Neural cell (in vitro differentiated cells): ENCODE measurements at regions not wholly inside any gene's neighbourhood (a gene's known extent, or its start where the extent isn't known, plus 50 kb on each side); places are given as distances from the start of the nearest gene placed in this dataset.

Source experiments
- H2AFZ ChIP-seq: fragments of 200-600, 300-800 bp; sonication (generic), shearing (Covaris generic); 2 replicates; pipeline ENCODE4 v1.6.0; 2014; ENCODE audit warnings: low read depth, mild to moderate bottlenecking, antibody characterized with exemption, low read length, moderate library complexity
- H3F3A ChIP-seq: fragments of 200-600 bp; shearing (Covaris generic); 2 replicates; pipeline ENCODE4 v1.6.1; 2016; ENCODE audit warnings: mild to moderate bottlenecking, moderate library complexity, mixed read lengths, antibody characterized with exemption, low read length; ENCODE audit not compliant: insufficient read depth, poor library complexity, severe bottlenecking
- H3K27ac ChIP-seq: fragments of 200-600, 300-800 bp; sonication (generic), shearing (Covaris generic); 2 replicates; pipeline ENCODE4 v1.5.1; 2014; ENCODE audit warnings: mild to moderate bottlenecking, low read length, moderate library complexity
- H3K27me3 ChIP-seq: fragments of 300-800, 200-600 bp; sonication (generic), shearing (Covaris generic); 2 replicates; pipeline ENCODE4 v1.6.0; 2014; ENCODE audit warnings: mild to moderate bottlenecking, low read depth, low read length, moderate library complexity; ENCODE audit not compliant: insufficient read depth
- H3K36me3 ChIP-seq: fragments of 300-800, 200-600 bp; sonication (generic), shearing (Covaris generic); 2 replicates; pipeline ENCODE4 v1.5.1; 2014; ENCODE audit warnings: mild to moderate bottlenecking, antibody characterized with exemption, low read length, moderate library complexity; ENCODE audit not compliant: insufficient read depth
- H3K4me2 ChIP-seq: fragments of 300-800, 200-600 bp; sonication (generic), shearing (Covaris generic); 2 replicates; pipeline ENCODE4 v1.6.0; 2014; ENCODE audit warnings: mild to moderate bottlenecking, low read length
- H3K4me3 ChIP-seq: fragments of 300-800, 200-600 bp; sonication (generic), shearing (Covaris generic); 2 replicates; pipeline ENCODE4 v1.5.1; 2014; ENCODE audit warnings: mild to moderate bottlenecking, low read length, moderate library complexity
- H3K79me2 ChIP-seq: fragments of 200-600 bp; shearing (Covaris generic); replicated peaks from 2 replicates; pipeline ENCODE4 v1.6.0; 2014; ENCODE audit warnings: mild to moderate bottlenecking, low read length, moderate library complexity; ENCODE audit not compliant: insufficient read depth
- H3K9ac ChIP-seq: fragments of 300-800, 200-600 bp; sonication (generic), shearing (Covaris generic); 2 replicates; pipeline ENCODE4 v1.6.1; 2016; ENCODE audit warnings: mild to moderate bottlenecking, low read length, mixed read lengths
- H3K9me2 ChIP-seq: fragments of 200-600 bp; shearing (Covaris generic); 2 replicates; pipeline ENCODE4 v1.6.1; 2016; ENCODE audit warnings: mild to moderate bottlenecking, low read length, mixed read lengths; ENCODE audit not compliant: insufficient read depth
- H3K9me3 ChIP-seq: fragments of 200-600, 300-800 bp; sonication (generic), shearing (Covaris generic); 2 replicates; pipeline ENCODE4 v1.6.1; 2016; ENCODE audit warnings: mild to moderate bottlenecking, mixed run types, low read length, moderate library complexity, mixed read lengths
- H4K20me1 ChIP-seq: fragments of 200-600 bp; shearing (Covaris generic); 2 replicates; pipeline ENCODE4 v1.6.1; 2016; ENCODE audit warnings: mild to moderate bottlenecking, mixed run types; ENCODE audit not compliant: insufficient read depth
- EP300 ChIP-seq: fragments of 450-650 bp; conservative IDR thresholded peaks from 2 replicates; pipeline ENCODE4 v1.6.1; 2014; ENCODE audit warnings: antibody characterized with exemption, mild to moderate bottlenecking, moderate library complexity; ENCODE audit not compliant: poor library complexity, severe bottlenecking
- EZH2 ChIP-seq: fragments of 200-600, 300-800 bp; shearing (Covaris generic), sonication (generic); IDR thresholded peaks from 2 replicates; pipeline ENCODE4 v1.6.1; 2014; ENCODE audit warnings: antibody characterized with exemption, low read length, borderline replicate concordance, mild to moderate bottlenecking; ENCODE audit not compliant: insufficient read depth, poor library complexity, severe bottlenecking
- MXI1 ChIP-seq: fragments of 450-650 bp; conservative IDR thresholded peaks from 2 replicates; pipeline ENCODE4 v1.6.1; 2014; ENCODE audit warnings: antibody characterized with exemption, mild to moderate bottlenecking; ENCODE audit not compliant: poor library complexity, severe bottlenecking
- POLR2AphosphoS5 ChIP-seq: IDR thresholded peaks from 2 replicates; pipeline ENCODE4 v1.6.1; 2012
- RAD21 ChIP-seq: fragments of 450-650 bp; conservative IDR thresholded peaks from 2 replicates; pipeline ENCODE4 v1.6.1; 2014; ENCODE audit warnings: antibody characterized with exemption, mild to moderate bottlenecking, moderate library complexity
- SMC3 ChIP-seq: fragments of 450-650 bp; conservative IDR thresholded peaks from 2 replicates; pipeline ENCODE4 v1.6.1; 2014; ENCODE audit warnings: antibody characterized with exemption, mild to moderate bottlenecking, moderate library complexity; ENCODE audit not compliant: poor library complexity
- TAF1 ChIP-seq: IDR thresholded peaks from 2 replicates; pipeline ENCODE4 v1.6.1; 2012; ENCODE audit warnings: low read depth
- TF ChIP-seq, protein P1 (sequence below): IDR thresholded peaks from 2 replicates; pipeline ENCODE4 v1.6.1; 2012; ENCODE audit warnings: borderline replicate concordance
- TF ChIP-seq, protein P2 (sequence below): fragments of 450-650 bp; IDR thresholded peaks from 2 replicates; pipeline ENCODE4 v1.5.1; 2014; ENCODE audit warnings: antibody characterized with exemption, mild to moderate bottlenecking, moderate library complexity; ENCODE audit not compliant: poor library complexity, severe bottlenecking

DNA sequence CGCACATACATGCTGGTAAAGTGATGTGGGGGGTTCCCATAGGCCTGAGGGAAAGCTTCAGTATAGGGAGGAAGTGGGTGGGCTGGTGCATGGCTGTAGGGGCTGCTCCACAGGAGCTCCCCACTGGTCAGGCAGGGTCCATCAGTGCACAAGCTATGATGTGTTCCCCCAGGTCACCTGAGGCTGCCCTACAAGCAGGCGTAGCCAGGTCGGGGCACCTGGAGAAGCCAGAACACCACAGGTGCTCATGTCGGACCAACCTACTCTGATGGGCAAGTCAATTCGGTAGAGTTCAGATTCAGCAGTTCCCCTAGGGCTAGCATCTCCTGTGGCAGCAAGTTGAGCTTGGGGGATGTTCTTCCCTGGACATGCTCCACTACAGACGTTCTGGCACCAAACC, 103.3 kb upstream of the EPHA5 start:
- no peaks in the 10 kb centered on the region for H4K20me1 ChIP-seq
- no peak overlapping the region for H3K4me3 ChIP-seq

DNA sequence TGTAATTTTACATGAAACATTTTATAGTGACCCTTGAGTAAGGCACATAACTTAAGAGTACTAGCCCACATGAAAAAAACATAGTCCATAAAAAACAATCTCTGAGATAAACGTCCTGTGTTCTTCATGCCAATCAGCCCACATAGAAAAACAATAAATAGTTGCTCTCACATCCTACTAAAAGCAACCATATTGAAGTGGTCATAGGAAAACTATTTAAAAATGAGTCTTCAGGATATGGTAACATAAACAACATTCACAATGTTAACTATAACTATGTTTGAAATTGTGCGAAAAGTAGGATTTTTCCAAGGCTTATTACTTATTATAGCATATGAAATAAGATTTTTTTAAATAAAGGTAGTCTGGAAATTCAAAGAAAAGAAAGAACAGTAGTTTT, 77.1 kb upstream of the EPHA5 start:
- no peaks in the 10 kb centered on the region for H3K27me3 ChIP-seq
- no peaks in the 10 kb centered on the region for H3K36me3 ChIP-seq
- no peak overlapping the region for H3K27ac ChIP-seq
- H3K9ac ChIP-seq, result no peak overlapping the region
- no peak overlapping the region for H2AFZ ChIP-seq
- TF ChIP-seq POLR2AphosphoS5 (no peak), EP300 (no peak), MXI1 (no peak), RAD21 (no peak), SMC3 (no peak), TAF1 (no peak), EZH2 (no peak)
- TF ChIP-seq, protein P1, sequence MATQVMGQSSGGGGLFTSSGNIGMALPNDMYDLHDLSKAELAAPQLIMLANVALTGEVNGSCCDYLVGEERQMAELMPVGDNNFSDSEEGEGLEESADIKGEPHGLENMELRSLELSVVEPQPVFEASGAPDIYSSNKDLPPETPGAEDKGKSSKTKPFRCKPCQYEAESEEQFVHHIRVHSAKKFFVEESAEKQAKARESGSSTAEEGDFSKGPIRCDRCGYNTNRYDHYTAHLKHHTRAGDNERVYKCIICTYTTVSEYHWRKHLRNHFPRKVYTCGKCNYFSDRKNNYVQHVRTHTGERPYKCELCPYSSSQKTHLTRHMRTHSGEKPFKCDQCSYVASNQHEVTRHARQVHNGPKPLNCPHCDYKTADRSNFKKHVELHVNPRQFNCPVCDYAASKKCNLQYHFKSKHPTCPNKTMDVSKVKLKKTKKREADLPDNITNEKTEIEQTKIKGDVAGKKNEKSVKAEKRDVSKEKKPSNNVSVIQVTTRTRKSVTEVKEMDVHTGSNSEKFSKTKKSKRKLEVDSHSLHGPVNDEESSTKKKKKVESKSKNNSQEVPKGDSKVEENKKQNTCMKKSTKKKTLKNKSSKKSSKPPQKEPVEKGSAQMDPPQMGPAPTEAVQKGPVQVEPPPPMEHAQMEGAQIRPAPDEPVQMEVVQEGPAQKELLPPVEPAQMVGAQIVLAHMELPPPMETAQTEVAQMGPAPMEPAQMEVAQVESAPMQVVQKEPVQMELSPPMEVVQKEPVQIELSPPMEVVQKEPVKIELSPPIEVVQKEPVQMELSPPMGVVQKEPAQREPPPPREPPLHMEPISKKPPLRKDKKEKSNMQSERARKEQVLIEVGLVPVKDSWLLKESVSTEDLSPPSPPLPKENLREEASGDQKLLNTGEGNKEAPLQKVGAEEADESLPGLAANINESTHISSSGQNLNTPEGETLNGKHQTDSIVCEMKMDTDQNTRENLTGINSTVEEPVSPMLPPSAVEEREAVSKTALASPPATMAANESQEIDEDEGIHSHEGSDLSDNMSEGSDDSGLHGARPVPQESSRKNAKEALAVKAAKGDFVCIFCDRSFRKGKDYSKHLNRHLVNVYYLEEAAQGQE, result no peak
- TF ChIP-seq, protein P2, sequence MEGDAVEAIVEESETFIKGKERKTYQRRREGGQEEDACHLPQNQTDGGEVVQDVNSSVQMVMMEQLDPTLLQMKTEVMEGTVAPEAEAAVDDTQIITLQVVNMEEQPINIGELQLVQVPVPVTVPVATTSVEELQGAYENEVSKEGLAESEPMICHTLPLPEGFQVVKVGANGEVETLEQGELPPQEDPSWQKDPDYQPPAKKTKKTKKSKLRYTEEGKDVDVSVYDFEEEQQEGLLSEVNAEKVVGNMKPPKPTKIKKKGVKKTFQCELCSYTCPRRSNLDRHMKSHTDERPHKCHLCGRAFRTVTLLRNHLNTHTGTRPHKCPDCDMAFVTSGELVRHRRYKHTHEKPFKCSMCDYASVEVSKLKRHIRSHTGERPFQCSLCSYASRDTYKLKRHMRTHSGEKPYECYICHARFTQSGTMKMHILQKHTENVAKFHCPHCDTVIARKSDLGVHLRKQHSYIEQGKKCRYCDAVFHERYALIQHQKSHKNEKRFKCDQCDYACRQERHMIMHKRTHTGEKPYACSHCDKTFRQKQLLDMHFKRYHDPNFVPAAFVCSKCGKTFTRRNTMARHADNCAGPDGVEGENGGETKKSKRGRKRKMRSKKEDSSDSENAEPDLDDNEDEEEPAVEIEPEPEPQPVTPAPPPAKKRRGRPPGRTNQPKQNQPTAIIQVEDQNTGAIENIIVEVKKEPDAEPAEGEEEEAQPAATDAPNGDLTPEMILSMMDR, result no peak
- no peak overlapping the region for H3K4me2 ChIP-seq
- H3K4me3 ChIP-seq, result no peak overlapping the region
- H4K20me1 ChIP-seq, result no peaks in the 10 kb centered on the region
- H3K9me3 ChIP-seq, result no peaks in the 10 kb centered on the region
- H3K9me2 ChIP-seq, result no peaks in the 10 kb centered on the region
- no peaks in the 10 kb centered on the region for H3K79me2 ChIP-seq
- H3F3A ChIP-seq, result no peaks in the 10 kb centered on the region

More for the DNA sequence above, 103.3 kb upstream of the EPHA5 start:
- H3F3A ChIP-seq, result no peaks in the 10 kb centered on the region
- TF ChIP-seq, protein P1, result no peak
- H3K79me2 ChIP-seq, result no peaks in the 10 kb centered on the region
- no peak overlapping the region for H3K4me2 ChIP-seq
- H3K27me3 ChIP-seq, result no peaks in the 10 kb centered on the region
- H3K27ac ChIP-seq, result no peak overlapping the region
- no peak overlapping the region for H3K9ac ChIP-seq
- no peak overlapping the region for H2AFZ ChIP-seq
- H3K9me3 ChIP-seq, result no peaks in the 10 kb centered on the region
- H3K9me2 ChIP-seq, result no peaks in the 10 kb centered on the region
- H3K36me3 ChIP-seq, result no peaks in the 10 kb centered on the region
